ENCODE measurements at regions not wholly inside any gene's neighbourhood (a gene's known extent, or its start where the extent isn't known, plus 50 kb on each side); places are given as distances from the start of the nearest gene placed in this dataset.

DNA sequence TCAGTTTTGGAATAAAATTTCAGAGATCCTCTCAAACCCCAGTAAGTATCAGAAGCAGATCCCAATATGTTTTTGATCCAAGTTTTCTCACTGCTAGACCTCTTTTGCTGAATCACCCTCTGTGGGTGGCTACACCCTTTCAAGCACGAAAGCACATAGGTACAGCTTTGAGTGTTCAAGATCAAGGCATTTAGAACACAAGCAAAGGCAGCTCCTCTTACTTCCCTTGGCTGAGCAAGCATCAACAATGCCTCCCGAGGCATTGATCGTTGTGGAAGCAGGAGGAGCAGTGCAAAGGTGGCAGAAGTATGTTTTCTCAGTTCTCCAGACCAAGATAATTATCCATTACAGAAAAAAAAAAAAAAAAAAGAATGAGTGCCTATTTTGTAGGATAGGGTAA, 72.0 kb upstream of the TSPAN7 start:
- no peak for TF ChIP-seq CTCF (conservative IDR thresholded peaks at IDR 0.05; ENCODE audit: low read depth in 2 of 2)
- TF ChIP-seq EZH2phosphoT487 (IDR thresholded peaks at IDR 0.05; ENCODE audit: unreplicated experiment): no peak
- TF ChIP-seq, protein P1, sequence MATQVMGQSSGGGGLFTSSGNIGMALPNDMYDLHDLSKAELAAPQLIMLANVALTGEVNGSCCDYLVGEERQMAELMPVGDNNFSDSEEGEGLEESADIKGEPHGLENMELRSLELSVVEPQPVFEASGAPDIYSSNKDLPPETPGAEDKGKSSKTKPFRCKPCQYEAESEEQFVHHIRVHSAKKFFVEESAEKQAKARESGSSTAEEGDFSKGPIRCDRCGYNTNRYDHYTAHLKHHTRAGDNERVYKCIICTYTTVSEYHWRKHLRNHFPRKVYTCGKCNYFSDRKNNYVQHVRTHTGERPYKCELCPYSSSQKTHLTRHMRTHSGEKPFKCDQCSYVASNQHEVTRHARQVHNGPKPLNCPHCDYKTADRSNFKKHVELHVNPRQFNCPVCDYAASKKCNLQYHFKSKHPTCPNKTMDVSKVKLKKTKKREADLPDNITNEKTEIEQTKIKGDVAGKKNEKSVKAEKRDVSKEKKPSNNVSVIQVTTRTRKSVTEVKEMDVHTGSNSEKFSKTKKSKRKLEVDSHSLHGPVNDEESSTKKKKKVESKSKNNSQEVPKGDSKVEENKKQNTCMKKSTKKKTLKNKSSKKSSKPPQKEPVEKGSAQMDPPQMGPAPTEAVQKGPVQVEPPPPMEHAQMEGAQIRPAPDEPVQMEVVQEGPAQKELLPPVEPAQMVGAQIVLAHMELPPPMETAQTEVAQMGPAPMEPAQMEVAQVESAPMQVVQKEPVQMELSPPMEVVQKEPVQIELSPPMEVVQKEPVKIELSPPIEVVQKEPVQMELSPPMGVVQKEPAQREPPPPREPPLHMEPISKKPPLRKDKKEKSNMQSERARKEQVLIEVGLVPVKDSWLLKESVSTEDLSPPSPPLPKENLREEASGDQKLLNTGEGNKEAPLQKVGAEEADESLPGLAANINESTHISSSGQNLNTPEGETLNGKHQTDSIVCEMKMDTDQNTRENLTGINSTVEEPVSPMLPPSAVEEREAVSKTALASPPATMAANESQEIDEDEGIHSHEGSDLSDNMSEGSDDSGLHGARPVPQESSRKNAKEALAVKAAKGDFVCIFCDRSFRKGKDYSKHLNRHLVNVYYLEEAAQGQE (IDR thresholded peaks at IDR 0.05; ENCODE audit: unreplicated experiment): no peak
- TF ChIP-seq EZH2 (IDR thresholded peaks at IDR 0.05; ENCODE audit: low read depth, unreplicated experiment): no peak
- no peak for TF ChIP-seq STAT1 (IDR thresholded peaks at IDR 0.05; ENCODE audit: unreplicated experiment)
- TF ChIP-seq JUNB (IDR thresholded peaks at IDR 0.05; ENCODE audit: unreplicated experiment): no peak
- TF ChIP-seq POLR2AphosphoS5 (IDR thresholded peaks at IDR 0.05; ENCODE audit: low read depth): no peak

Measured in GM23338 (cell line).